Ascending aorta (tissue), 2 donors: ENCODE measurements at regions not wholly inside any gene's neighbourhood (a gene's known extent, or its start where the extent isn't known, plus 50 kb on each side); places are given as distances from the start of the nearest gene placed in this dataset.

Experiments
- DNase-seq, 2 donors: peaks; one replicate each; pipeline ENCODE4 v3.0.0-alpha.2; 2019; ENCODE audit warnings: low spot score in 2 of 2
- H3K27ac ChIP-seq, 2 donors: fragments of 200-600 bp; sonication (generic); one replicate each; pipeline ENCODE4 v1.5.1; 2016 to 2017; ENCODE audit warnings: mild to moderate bottlenecking in 1 of 2
- H3K27me3 ChIP-seq: fragments of 200-600 bp; sonication (generic); one replicate; pipeline ENCODE4 v1.5.1; 2017
- H3K36me3 ChIP-seq, 2 donors: fragments of 200-600 bp; sonication (generic); one replicate each; pipeline ENCODE4 v1.5.1; 2016
- H3K4me1 ChIP-seq, 2 donors: fragments of 200-600 bp; sonication (generic); one replicate each; pipeline ENCODE4 v1.5.1; 2016 to 2017; ENCODE audit warnings: mild to moderate bottlenecking in 1 of 2
- H3K4me3 ChIP-seq, 2 donors: fragments of 200-600 bp; sonication (generic); one replicate each; pipeline ENCODE4 v1.5.1; 2016 to 2017; ENCODE audit warnings: mild to moderate bottlenecking in 1 of 2
- H3K9me3 ChIP-seq, 2 donors: fragments of 200-600 bp; sonication (generic); one replicate each; pipeline ENCODE4 v1.5.1; 2016
- intact Hi-C: fragments of 100-400 bp; cut with DNase I; formaldehyde crosslinking; loops from one replicate; pipeline ENCODE4 v1.15.1; 2023
- TF ChIP-seq, protein P1 (sequence below), 3 experiments: fragments of 200-600 bp in 2 of 3; fragments of 450-650 bp in 1 of 3; sonication (generic) in 2 of 3; IDR thresholded peaks; one replicate each; pipeline ENCODE4 v1.5.1; 2016 to 2019; ENCODE audit warnings: antibody characterized with exemption in 3 of 3, mild to moderate bottlenecking in 1 of 3, moderate library complexity in 1 of 3

DNA sequence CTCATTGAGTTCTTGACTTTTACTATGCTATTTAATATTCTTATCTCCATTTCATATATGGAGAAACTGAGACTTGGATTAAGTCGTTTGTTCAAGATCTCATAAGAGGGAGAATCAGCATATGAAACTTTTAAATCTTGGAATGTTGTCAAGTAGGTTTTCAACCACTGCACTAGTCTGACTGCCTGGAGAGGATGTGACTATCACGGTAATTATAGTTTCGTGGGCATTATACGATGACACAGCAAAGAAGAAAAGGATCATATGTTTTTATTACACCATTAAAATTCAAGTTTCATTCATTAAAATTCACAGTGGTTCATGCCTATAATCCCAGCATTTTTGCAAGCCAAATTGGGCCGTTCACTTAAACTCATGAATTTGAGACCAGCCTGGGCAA, 555.2 kb downstream of the SLITRK1 start:
- Histone ChIP-seq H3K36me3 (no peaks in the 10 kb centered on the region), H3K27me3 (no peaks in the 10 kb centered on the region), H3K9me3 (no peaks in the 10 kb centered on the region), H3K4me1 (no peaks in the 10 kb centered on the region), H3K4me3 (no peak overlapping the region), H3K27ac (no peak overlapping the region)
- intact Hi-C loops = no loop called here
- TF ChIP-seq, protein P1, sequence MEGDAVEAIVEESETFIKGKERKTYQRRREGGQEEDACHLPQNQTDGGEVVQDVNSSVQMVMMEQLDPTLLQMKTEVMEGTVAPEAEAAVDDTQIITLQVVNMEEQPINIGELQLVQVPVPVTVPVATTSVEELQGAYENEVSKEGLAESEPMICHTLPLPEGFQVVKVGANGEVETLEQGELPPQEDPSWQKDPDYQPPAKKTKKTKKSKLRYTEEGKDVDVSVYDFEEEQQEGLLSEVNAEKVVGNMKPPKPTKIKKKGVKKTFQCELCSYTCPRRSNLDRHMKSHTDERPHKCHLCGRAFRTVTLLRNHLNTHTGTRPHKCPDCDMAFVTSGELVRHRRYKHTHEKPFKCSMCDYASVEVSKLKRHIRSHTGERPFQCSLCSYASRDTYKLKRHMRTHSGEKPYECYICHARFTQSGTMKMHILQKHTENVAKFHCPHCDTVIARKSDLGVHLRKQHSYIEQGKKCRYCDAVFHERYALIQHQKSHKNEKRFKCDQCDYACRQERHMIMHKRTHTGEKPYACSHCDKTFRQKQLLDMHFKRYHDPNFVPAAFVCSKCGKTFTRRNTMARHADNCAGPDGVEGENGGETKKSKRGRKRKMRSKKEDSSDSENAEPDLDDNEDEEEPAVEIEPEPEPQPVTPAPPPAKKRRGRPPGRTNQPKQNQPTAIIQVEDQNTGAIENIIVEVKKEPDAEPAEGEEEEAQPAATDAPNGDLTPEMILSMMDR (IDR thresholded peaks at IDR 0.05) = no peak
- DNase-seq = no peak

DNA sequence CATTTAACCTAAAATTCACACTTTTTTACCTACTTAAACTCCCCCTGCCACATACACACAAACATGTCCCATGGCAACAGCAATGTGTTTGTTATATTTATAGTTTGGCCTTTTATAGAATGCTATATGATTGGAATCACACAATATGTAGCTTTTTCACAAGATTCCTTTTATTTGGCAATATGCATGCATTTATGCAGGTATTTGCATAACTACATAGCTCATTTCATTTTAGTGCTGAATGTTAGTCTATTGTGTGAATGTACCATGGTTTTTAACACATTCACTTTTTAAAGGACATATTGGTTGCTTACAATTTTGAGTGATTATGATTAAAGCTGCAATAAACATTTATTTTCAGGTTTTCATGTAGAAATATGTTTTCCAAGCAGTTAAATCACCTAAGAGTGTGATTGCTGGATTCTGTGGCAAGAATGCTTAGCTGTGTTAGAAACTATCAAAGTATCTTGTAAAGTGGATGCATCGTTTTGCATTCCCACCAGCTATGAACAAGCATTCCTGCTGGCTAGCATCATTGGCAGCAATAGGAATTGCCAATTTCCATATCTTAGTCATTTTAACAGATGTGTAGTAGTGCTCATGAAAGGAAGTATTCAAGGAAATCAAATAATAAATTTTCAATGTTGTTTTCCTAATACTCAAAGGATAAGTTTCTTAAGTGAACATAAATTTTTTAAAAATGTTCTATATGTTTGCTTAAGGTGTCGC, 557.0 kb downstream of the SLITRK1 start:
- H3K36me3 ChIP-seq = no peaks in the 10 kb centered on the region
- intact Hi-C loops = no loop called here
- H3K4me3 ChIP-seq = no peak overlapping the region
- TF ChIP-seq, protein P1 (IDR thresholded peaks at IDR 0.05) = no peak
- H3K9me3 ChIP-seq = no peaks in the 10 kb centered on the region
- H3K27me3 ChIP-seq = no peaks in the 10 kb centered on the region
- DNase-seq = no peak
- H3K4me1 ChIP-seq = no peaks in the 10 kb centered on the region
- H3K27ac ChIP-seq = no peak overlapping the region

DNA sequence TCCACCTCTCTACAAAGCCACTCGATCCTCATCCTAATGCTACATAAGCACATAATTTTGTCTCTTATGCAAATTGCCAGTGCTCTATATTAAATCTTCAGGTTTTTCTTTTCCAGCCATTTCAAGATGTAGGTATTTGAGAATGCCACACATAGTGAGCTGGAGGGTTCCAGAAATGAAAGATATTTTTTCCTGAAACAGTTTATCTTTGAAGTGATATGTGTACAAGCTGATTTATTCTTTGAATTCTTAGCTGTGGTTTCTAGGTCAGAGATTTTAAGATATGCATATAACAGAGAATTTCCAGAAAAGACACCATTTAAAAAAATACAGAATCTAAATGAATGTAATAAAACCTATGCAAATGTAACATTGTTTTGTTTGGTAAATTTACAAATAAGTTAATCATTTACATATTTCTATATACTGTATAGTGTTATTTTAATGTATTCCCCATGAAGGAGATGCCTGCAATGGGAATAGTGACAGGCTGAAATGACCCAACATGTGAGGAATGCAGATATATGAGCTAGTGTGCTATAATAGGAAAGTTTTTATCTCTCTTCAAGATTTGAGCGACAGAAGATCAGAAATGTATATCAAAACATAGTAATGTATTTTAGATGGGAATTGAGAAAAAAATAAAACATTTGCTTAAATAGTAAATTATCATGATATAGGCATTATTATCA, 570.2 kb downstream of the SLITRK1 start:
- TF ChIP-seq, protein P1 (IDR thresholded peaks at IDR 0.05) = no peak
- Histone ChIP-seq H3K27me3 (no peaks in the 10 kb centered on the region), H3K4me3 (no peak overlapping the region), H3K4me1 (no peaks in the 10 kb centered on the region), H3K27ac (no peak overlapping the region), H3K9me3 (no peaks in the 10 kb centered on the region), H3K36me3 (no peaks in the 10 kb centered on the region)
- intact Hi-C loops = no loop called here
- DNase-seq = no peak

DNA sequence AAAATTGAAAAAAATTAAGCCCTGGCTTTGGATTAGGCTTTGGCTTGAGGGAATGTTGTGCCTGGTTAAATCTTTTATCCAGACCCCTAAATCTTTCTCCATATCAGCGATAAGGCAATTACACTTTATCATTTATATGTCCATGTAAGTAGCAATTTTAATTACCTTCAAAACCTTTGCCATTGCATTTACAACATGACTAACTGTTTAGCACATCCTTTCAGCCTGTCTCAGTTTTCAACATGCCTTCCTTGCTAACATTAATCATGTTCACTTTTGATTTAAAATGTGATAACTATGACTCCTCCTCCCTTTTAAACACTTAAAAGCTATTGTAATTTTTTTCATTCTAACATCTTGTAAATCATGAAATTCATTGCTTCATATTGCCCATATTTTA, 583.7 kb downstream of the SLITRK1 start:
- Histone ChIP-seq H3K27ac (no peak overlapping the region), H3K4me1 (no peaks in the 10 kb centered on the region), H3K4me3 (no peak overlapping the region), H3K36me3 (no peaks in the 10 kb centered on the region), H3K27me3 (no peaks in the 10 kb centered on the region), H3K9me3 (no peaks in the 10 kb centered on the region)
- TF ChIP-seq, protein P1 (IDR thresholded peaks at IDR 0.05) = no peak
- intact Hi-C loops = no loop called here
- DNase-seq = no peak

DNA sequence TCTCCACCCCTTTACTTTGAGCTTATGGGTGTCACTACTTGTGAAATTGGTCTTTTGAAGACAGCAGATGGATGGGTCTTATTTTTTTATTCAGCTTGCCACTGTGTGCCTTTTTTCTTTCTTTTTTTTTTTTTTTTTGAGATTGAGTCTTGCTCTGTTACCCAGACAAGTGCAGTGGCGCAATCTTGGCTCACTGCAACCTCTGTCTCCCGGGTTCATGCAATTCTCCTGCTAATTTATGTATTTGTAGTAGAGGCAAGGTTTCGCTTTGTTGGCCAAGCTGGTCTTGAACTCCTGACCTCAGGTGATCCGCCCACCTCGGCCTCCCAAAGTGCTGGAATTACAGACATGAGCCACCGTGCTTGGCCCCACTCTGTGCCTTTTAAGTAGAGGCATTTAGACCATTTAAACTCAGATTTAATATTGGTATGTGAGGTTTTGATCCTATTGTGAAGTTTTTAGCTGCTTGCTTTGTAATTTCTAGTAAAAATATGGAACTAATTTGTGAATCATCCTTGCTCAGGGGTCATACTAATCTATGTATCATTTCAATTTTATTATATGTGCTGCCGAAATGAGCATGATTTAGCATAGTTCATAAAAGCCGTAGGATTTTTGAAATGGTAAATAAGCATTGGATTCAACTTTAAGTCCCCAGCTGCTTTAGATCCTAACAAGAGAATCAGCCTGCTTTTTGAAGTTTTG, 584.5 kb downstream of the SLITRK1 start:
- Histone ChIP-seq H3K4me3 (no peak overlapping the region), H3K27ac (no peak overlapping the region), H3K4me1 (no peaks in the 10 kb centered on the region), H3K9me3 (no peaks in the 10 kb centered on the region), H3K27me3 (no peaks in the 10 kb centered on the region), H3K36me3 (no peaks in the 10 kb centered on the region)
- intact Hi-C loops = no loop called here
- no peak for DNase-seq
- TF ChIP-seq, protein P1 (IDR thresholded peaks at IDR 0.05) = no peak
